Gastrocnemius medialis (tissue), 4 donors: ENCODE measurements at regions not wholly inside any gene's neighbourhood (a gene's known extent, or its start where the extent isn't known, plus 50 kb on each side); places are given as distances from the start of the nearest gene placed in this dataset.
A peak's percentile ranks its signal among the peaks of the same experiment; 100 is the strongest.

ENCODE experiments used
- ATAC-seq, 2 donors: fragments of 150-250 bp; one replicate each; pipeline ENCODE4 v1.9.1; 2016
- DNase-seq, 2 donors: peaks; one replicate each; pipeline ENCODE4 v3.0.0-alpha.2; 2019
- H3K27ac ChIP-seq, 4 donors: fragments of 200-600 bp; sonication (generic); 1 replicate in 1 of 4; 2 replicates in 3 of 4; pipeline ENCODE4 v1.5.1; 2016 to 2018; ENCODE audit warnings: mild to moderate bottlenecking in 2 of 4, moderate library complexity in 1 of 4
- H3K27me3 ChIP-seq, 3 donors: fragments of 200-600 bp; sonication (generic) in 2 of 3; 1 replicate in 1 of 3; 2 replicates in 2 of 3; pipeline versions ENCODE4 v1.5.1 to v1.6.0; 2016 to 2019; ENCODE audit warnings: mild to moderate bottlenecking in 1 of 3, moderate library complexity in 1 of 3
- H3K36me3 ChIP-seq, 2 donors: fragments of 200-600 bp; sonication (generic) in 1 of 2; one replicate each; pipeline ENCODE4 v1.5.1; 2017 to 2018
- H3K4me1 ChIP-seq, 2 donors: fragments of 200-600 bp; sonication (generic) in 1 of 2; one replicate each; pipeline ENCODE4 v1.5.1; 2016 to 2017; ENCODE audit warnings: mild to moderate bottlenecking in 2 of 2
- H3K4me3 ChIP-seq, 4 donors: fragments of 200-600 bp; sonication (generic) in 3 of 4; 1 replicate in 1 of 4; 2 replicates in 3 of 4; pipeline ENCODE4 v1.5.1; 2016 to 2019; ENCODE audit warnings: mild to moderate bottlenecking in 2 of 4
- H3K9me3 ChIP-seq, 3 donors: fragments of 200-600 bp; sonication (generic) in 2 of 3; 1 replicate in 1 of 3; 2 replicates in 2 of 3; pipeline ENCODE4 v1.5.1; 2016 to 2019
- POLR2A ChIP-seq, 2 donors: fragments of 450-650 bp; IDR thresholded peaks; one replicate each; pipeline ENCODE4 v1.6.1; 2017; ENCODE audit warnings: antibody characterized with exemption in 2 of 2, mild to moderate bottlenecking in 2 of 2, moderate library complexity in 2 of 2
- in situ Hi-C, 4 donors: fragments of 200-750 bp; cut with MboI; loops; one replicate each; pipeline versions ENCODE4 v1.15.0 to v1.8.0; 2017; ENCODE audit warnings: low sequenced_read_pairs in 4 of 4
- intact Hi-C: fragments of 100-400 bp; cut with DNase I; formaldehyde crosslinking; loops from one replicate; pipeline ENCODE4 v1.15.1; 2023; ENCODE audit warnings: low total_unique reads
- TF ChIP-seq, protein P1 (sequence below), 5 experiments: fragments of 450-650 bp in 3 of 5; fragments of 200-600 bp in 2 of 5; sonication (generic) in 2 of 5; IDR thresholded peaks in 4 of 5; conservative IDR thresholded peaks in 1 of 5; 1 replicate in 4 of 5; 2 replicates in 1 of 5; pipeline ENCODE4 v1.5.1; 2016 to 2019; ENCODE audit warnings: antibody characterized with exemption in 5 of 5, mild to moderate bottlenecking in 3 of 5, moderate library complexity in 3 of 5

DNA sequence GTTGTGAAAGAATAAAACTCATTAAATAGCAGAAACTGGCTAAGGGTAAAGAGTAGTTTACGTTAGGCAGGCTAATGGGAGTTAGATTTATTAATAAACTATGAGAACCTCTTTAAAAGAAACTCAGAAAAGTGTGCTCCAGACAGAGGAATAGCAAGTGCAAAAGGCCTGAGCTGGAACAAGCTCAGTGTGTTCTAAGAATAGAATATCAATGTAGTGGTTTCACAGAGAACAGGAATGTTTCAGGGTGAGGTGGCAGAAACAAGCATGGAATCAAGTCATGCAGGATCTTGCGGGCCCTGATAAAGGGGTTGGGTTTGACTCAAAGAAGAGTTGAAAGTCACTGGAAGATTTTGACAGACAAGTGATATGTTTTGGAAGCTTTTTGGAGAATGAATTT is 164.0 kb upstream of the HS3ST3A1 start:
- H3K27ac ChIP-seq: no peak overlapping the region
- intact Hi-C loops: no loop called here
- in situ Hi-C loops: no loop called here

DNA sequence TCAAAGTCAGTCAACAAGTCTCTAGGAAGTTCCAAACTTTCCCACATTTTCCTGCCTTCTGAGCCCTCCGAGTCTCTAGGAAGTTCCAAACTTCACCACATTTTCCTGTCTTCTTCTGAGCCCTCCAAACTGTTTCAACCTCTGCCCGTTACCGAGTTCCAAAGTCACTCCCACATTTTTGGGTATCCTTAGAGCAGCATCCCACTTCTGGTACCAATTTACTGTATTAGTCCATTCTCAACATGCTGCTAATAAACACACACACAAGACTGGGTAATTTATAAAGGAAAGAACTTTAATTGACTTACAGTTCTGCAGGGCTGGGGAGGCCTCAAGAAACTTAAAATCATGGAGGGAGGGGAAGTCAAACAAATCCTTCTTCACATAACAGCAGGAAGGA is 169.0 kb upstream of the HS3ST3A1 start:
- no peak overlapping the region for H3K4me3 ChIP-seq
- no peak overlapping the region for H3K27ac ChIP-seq
- no peaks in the 10 kb centered on the region for H3K36me3 ChIP-seq
- TF ChIP-seq, protein P1, sequence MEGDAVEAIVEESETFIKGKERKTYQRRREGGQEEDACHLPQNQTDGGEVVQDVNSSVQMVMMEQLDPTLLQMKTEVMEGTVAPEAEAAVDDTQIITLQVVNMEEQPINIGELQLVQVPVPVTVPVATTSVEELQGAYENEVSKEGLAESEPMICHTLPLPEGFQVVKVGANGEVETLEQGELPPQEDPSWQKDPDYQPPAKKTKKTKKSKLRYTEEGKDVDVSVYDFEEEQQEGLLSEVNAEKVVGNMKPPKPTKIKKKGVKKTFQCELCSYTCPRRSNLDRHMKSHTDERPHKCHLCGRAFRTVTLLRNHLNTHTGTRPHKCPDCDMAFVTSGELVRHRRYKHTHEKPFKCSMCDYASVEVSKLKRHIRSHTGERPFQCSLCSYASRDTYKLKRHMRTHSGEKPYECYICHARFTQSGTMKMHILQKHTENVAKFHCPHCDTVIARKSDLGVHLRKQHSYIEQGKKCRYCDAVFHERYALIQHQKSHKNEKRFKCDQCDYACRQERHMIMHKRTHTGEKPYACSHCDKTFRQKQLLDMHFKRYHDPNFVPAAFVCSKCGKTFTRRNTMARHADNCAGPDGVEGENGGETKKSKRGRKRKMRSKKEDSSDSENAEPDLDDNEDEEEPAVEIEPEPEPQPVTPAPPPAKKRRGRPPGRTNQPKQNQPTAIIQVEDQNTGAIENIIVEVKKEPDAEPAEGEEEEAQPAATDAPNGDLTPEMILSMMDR (IDR thresholded peaks at IDR 0.05 in 4 of 5, conservative IDR thresholded peaks at IDR 0.05 in 1 of 5): no peak
- no peak for TF ChIP-seq POLR2A (IDR thresholded peaks at IDR 0.05)
- DNase-seq: no peak
- intact Hi-C loops: loop anchor here (10.0 kb wide), 2 partner anchors 46 to 434 kb away; no protein-coding TSS in a partner anchor
- no peak for ATAC-seq
- H3K9me3 ChIP-seq: no peaks in the 10 kb centered on the region
- in situ Hi-C loops: no loop called here
- H3K4me1 ChIP-seq: no peaks in the 10 kb centered on the region
- no peaks in the 10 kb centered on the region for H3K27me3 ChIP-seq

More for the DNA sequence above, 164.0 kb upstream of the HS3ST3A1 start:
- Histone ChIP-seq H3K27me3 (no peaks in the 10 kb centered on the region), H3K4me1 (no peaks in the 10 kb centered on the region), H3K9me3 (no peaks in the 10 kb centered on the region), H3K4me3 (no peak overlapping the region), H3K36me3 (no peaks in the 10 kb centered on the region)
- DNase-seq: no peak
- TF ChIP-seq POLR2A (IDR thresholded peaks at IDR 0.05): no peak
- TF ChIP-seq, protein P1 (IDR thresholded peaks at IDR 0.05 in 4 of 5, conservative IDR thresholded peaks at IDR 0.05 in 1 of 5): no peak
- ATAC-seq: peak in 1 of 2 donors; percentile 62

DNA sequence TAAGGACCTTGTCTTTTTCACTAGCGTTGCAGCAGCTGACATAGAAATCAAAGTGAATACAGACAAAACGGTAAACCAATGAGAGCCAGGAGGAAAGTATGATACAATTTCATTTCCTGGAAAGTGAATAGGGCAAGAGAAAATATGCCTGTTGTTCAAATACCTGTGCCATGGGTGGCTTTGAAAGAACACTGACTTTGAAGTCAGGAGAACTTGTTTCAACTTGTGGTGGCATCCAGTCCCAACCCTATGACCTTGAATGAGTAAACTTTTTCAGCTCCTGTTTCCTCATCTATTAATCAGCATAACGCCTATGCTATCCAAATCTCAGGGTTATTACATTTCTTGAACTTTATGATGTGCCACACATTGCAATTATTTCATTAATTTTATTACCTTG is 173.7 kb upstream of the HS3ST3A1 start:
- Histone ChIP-seq H3K4me1 (no peaks in the 10 kb centered on the region), H3K36me3 (no peaks in the 10 kb centered on the region), H3K27me3 (no peaks in the 10 kb centered on the region), H3K9me3 (no peaks in the 10 kb centered on the region), H3K27ac (peak overlapping the region in 1 of 4 donors; percentile 52), H3K4me3 (no peak overlapping the region)
- in situ Hi-C loops: no loop called here
- ATAC-seq: no peak
- TF ChIP-seq, protein P1 (IDR thresholded peaks at IDR 0.05 in 4 of 5, conservative IDR thresholded peaks at IDR 0.05 in 1 of 5): no peak
- no peak for TF ChIP-seq POLR2A (IDR thresholded peaks at IDR 0.05)
- intact Hi-C loops: loop anchor here (10.0 kb wide), 2 partner anchors 51 to 429 kb away; no protein-coding TSS in a partner anchor
- no peak for DNase-seq

DNA sequence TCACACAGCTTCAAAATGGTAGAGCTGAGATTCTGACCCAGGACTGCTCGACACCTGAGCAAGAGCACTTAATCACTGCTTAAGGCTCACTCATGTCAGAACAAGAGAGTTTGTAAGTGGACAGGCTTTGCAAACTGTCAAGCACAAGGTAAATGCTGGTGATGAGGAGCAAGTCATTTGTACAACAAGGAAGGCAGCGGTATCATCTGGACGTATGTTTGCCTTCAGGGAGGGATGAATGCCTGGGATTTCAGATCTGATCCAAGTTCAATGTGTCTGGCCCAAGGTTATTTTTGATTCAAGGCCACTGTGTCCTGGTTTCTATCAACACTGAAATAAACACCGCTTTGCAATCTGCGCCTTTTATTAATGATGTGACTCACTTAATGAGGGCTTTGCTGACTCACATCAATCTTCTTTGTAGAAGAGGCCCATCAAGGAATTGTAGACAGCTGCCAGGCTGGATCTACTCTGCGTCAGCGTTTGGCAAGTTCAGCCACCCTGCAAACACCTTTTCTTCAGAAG is 174.4 kb upstream of the HS3ST3A1 start:
- peak in 1 of 2 donors; percentile 46 for DNase-seq
- H3K27ac ChIP-seq: peak overlapping the region in 1 of 4 donors; percentile 52

More for the DNA sequence above, 174.4 kb upstream of the HS3ST3A1 start:
- no peaks in the 10 kb centered on the region for H3K27me3 ChIP-seq
- intact Hi-C loops: loop anchor here (10.0 kb wide), 2 partner anchors 51 to 429 kb away; no protein-coding TSS in a partner anchor
- H3K9me3 ChIP-seq: no peaks in the 10 kb centered on the region
- peak; percentile 85 to 91 for ATAC-seq
- no peaks in the 10 kb centered on the region for H3K4me1 ChIP-seq
- no peaks in the 10 kb centered on the region for H3K36me3 ChIP-seq
- no peak overlapping the region for H3K4me3 ChIP-seq
- TF ChIP-seq, protein P1 (IDR thresholded peaks at IDR 0.05 in 4 of 5, conservative IDR thresholded peaks at IDR 0.05 in 1 of 5): no peak
- no peak for TF ChIP-seq POLR2A (IDR thresholded peaks at IDR 0.05)
- in situ Hi-C loops: no loop called here
